IMR-90 (cell line): ENCODE measurements at regions not wholly inside any gene's neighbourhood (a gene's known extent, or its start where the extent isn't known, plus 50 kb on each side); places are given as distances from the start of the nearest gene placed in this dataset.

ENCODE experiments used
- ATAC-seq: fragments of 200-7000 bp; cut with Tn5 transposase; 2 replicates; pipeline ENCODE4 v1.9.1; 2020; ENCODE audit warnings: low read depth, mild to moderate bottlenecking, moderate library complexity
- BruUV-seq: library from RNA; stranded (reverse); fragments of 400-500 nt; replicated peaks from 2 replicates; lab custom pipeline; 2021; lab: Mats Ljungman, UMichigan
- CTCF ChIA-PET: fragments of 300-600 bp; formaldehyde crosslinking; extraction: SDS; loops from one replicate; lab custom pipeline; 2021; ENCODE audit warnings: antibody characterized with exemption; lab: Yijun Ruan, JAX
- POLR2A ChIA-PET: fragments of 300-600 bp; sonication (Branson Sonifier 250); formaldehyde crosslinking; loops from one replicate; lab custom pipeline; 2022; ENCODE audit warnings: antibody characterized with exemption; ENCODE audit not compliant: unreplicated experiment; lab: Charles Lee
- DNase-seq: peaks from one replicate; pipeline ENCODE4 v3.0.0; 2013
- H2AFZ ChIP-seq: replicated peaks from 2 replicates; pipeline ENCODE3; 2013; ENCODE audit warnings: low read length, mild to moderate bottlenecking; ENCODE audit not compliant: poor library complexity
- H2AK5ac ChIP-seq: 2 replicates; pipeline ENCODE4 v1.6.1; 2013; ENCODE audit warnings: low read depth, low read length, inconsistent platforms
- H2AK9ac ChIP-seq: replicated peaks from 2 replicates; pipeline ENCODE3; 2013; ENCODE audit warnings: mild to moderate bottlenecking, low read depth, low read length, moderate library complexity; ENCODE audit not compliant: poor library complexity
- H2BK120ac ChIP-seq: 2 replicates; pipeline ENCODE4 v1.6.1; 2013; ENCODE audit warnings: low read depth, low read length, inconsistent platforms
- H2BK15ac ChIP-seq: 3 replicates; pipeline ENCODE4 v1.6.1; 2013; ENCODE audit warnings: low read depth, low read length, inconsistent platforms
- H2BK20ac ChIP-seq: 2 replicates; pipeline ENCODE4 v1.6.1; 2013; ENCODE audit warnings: low read depth, mild to moderate bottlenecking, inconsistent platforms, low read length, moderate library complexity
- H2BK5ac ChIP-seq: 2 replicates; pipeline ENCODE4 v1.6.1; 2013; ENCODE audit warnings: mild to moderate bottlenecking, low read depth, low read length, inconsistent platforms; ENCODE audit not compliant: poor library complexity, severe bottlenecking
- H3K14ac ChIP-seq: replicated peaks from 2 replicates; pipeline ENCODE4 v1.6.1; 2013; ENCODE audit warnings: low read depth, low read length, inconsistent platforms
- H3K18ac ChIP-seq: 2 replicates; pipeline ENCODE4 v1.6.1; 2013; ENCODE audit warnings: low read depth, low read length, control low read depth
- H3K23ac ChIP-seq: 2 replicates; pipeline ENCODE4 v1.6.1; 2013; ENCODE audit warnings: low read depth, low read length, inconsistent platforms
- H3K27ac ChIP-seq: 2 replicates; pipeline ENCODE4 v1.5.1; 2013; ENCODE audit warnings: mild to moderate bottlenecking, control low read depth, low read length; ENCODE audit not compliant: insufficient read depth
- H3K27me3 ChIP-seq: 2 replicates; pipeline ENCODE4 v1.6.1; 2013; ENCODE audit warnings: low read length; ENCODE audit not compliant: control insufficient read depth, insufficient read depth
- H3K36me3 ChIP-seq: 2 replicates; pipeline ENCODE4 v1.6.1; 2013; ENCODE audit warnings: low read length, mixed read lengths; ENCODE audit not compliant: control insufficient read depth, insufficient read depth
- H3K4ac ChIP-seq: 2 replicates; pipeline ENCODE4 v1.6.1; 2013; ENCODE audit warnings: low read depth, low read length, inconsistent platforms
- H3K4me1 ChIP-seq: 2 replicates; pipeline ENCODE4 v1.6.1; 2013; ENCODE audit warnings: low read length, mixed read lengths; ENCODE audit not compliant: control insufficient read depth, insufficient read depth
- H3K4me2 ChIP-seq: 2 replicates; pipeline ENCODE4 v1.6.1; 2013; ENCODE audit warnings: low read depth, mild to moderate bottlenecking, control low read depth, low read length, moderate library complexity
- H3K4me3 ChIP-seq: 2 replicates; pipeline ENCODE4 v1.5.1; 2013; ENCODE audit warnings: low read depth, mild to moderate bottlenecking, control low read depth, low read length, moderate library complexity; ENCODE audit not compliant: insufficient read depth
- H3K56ac ChIP-seq: 2 replicates; pipeline ENCODE4 v1.6.1; 2013; ENCODE audit warnings: low read length, inconsistent platforms; ENCODE audit not compliant: insufficient read depth; ENCODE audit errors: extremely low read depth
- H3K79me1 ChIP-seq, 2 experiments: 2 replicates each; pipeline ENCODE4 v1.6.1; 2013; ENCODE audit warnings: low read length in 2 of 2, inconsistent platforms in 1 of 2, low read depth in 1 of 2
- H3K9ac ChIP-seq: 2 replicates; pipeline ENCODE4 v1.6.1; 2013; ENCODE audit warnings: low read depth, low read length, control low read depth
- H3K9me1 ChIP-seq: 2 replicates; pipeline ENCODE4 v1.6.1; 2013; ENCODE audit warnings: low read length, inconsistent platforms; ENCODE audit not compliant: insufficient read depth
- H3K9me3 ChIP-seq: 2 replicates; pipeline ENCODE4 v1.6.1; 2013; ENCODE audit warnings: low read length; ENCODE audit not compliant: control insufficient read depth, insufficient read depth
- H4K20me1 ChIP-seq: 2 replicates; pipeline ENCODE4 v1.6.1; 2013; ENCODE audit warnings: low read length, inconsistent platforms; ENCODE audit not compliant: insufficient read depth
- H4K5ac ChIP-seq: 2 replicates; pipeline ENCODE4 v1.6.1; 2013; ENCODE audit warnings: mild to moderate bottlenecking, low read depth, low read length, control low read depth
- H4K8ac ChIP-seq, 2 experiments: 2 replicates each; pipeline ENCODE4 v1.6.1; 2013; ENCODE audit warnings: low read depth in 2 of 2, low read length in 2 of 2, control low read depth in 1 of 2, inconsistent platforms in 1 of 2
- H4K91ac ChIP-seq: 2 replicates; pipeline ENCODE4 v1.6.1; 2013; ENCODE audit warnings: low read depth, low read length, inconsistent platforms; ENCODE audit not compliant: insufficient read depth
- BHLHE40 ChIP-seq: fragments of 150-350 bp; IDR thresholded peaks from 2 replicates; pipeline ENCODE4 v1.6.1; 2016; ENCODE audit warnings: mild to moderate bottlenecking, low read depth, low read length
- CEBPB ChIP-seq: IDR thresholded peaks from 2 replicates; pipeline ENCODE4 v1.6.1; 2012; ENCODE audit warnings: low read depth, low read length, improper control_type of control experiment
- CHD1 ChIP-seq: IDR thresholded peaks from 2 replicates; pipeline ENCODE4 v1.6.1; 2012; ENCODE audit warnings: low read depth, low read length, improper control_type of control experiment
- CTCF ChIP-seq: conservative IDR thresholded peaks from 2 replicates; pipeline ENCODE4 v1.5.1; 2012; ENCODE audit warnings: mild to moderate bottlenecking, low read depth, low read length, improper control_type of control experiment
- FOS ChIP-seq: fragments of 150-350 bp; IDR thresholded peaks from 2 replicates; pipeline ENCODE4 v1.6.1; 2016; ENCODE audit warnings: low read depth, low read length
- MAFK ChIP-seq: IDR thresholded peaks from 2 replicates; pipeline ENCODE4 v1.6.1; 2012; ENCODE audit warnings: low read depth, low read length, improper control_type of control experiment
- MAZ ChIP-seq: IDR thresholded peaks from 2 replicates; pipeline ENCODE4 v1.6.1; 2012; ENCODE audit warnings: low read depth, mild to moderate bottlenecking, low read length, improper control_type of control experiment, moderate library complexity, borderline replicate concordance
- NFE2L2 ChIP-seq: fragments of 150-350 bp; IDR thresholded peaks from 2 replicates; pipeline ENCODE4 v1.6.1; 2016; ENCODE audit warnings: low read depth, mild to moderate bottlenecking, low read length
- POLR2A ChIP-seq: IDR thresholded peaks from 2 replicates; pipeline ENCODE4 v1.6.1; 2012; ENCODE audit warnings: mild to moderate bottlenecking, low read depth, low read length
- RAD21 ChIP-seq: IDR thresholded peaks from 2 replicates; pipeline ENCODE4 v1.6.1; 2012; ENCODE audit warnings: low read length, improper control_type of control experiment
- RCOR1 ChIP-seq: IDR thresholded peaks from 2 replicates; pipeline ENCODE4 v1.6.1; 2012; ENCODE audit warnings: mild to moderate bottlenecking, low read length, improper control_type of control experiment; ENCODE audit not compliant: insufficient replicate concordance
- RFX5 ChIP-seq: IDR thresholded peaks from 2 replicates; pipeline ENCODE4 v1.8.0; 2012; ENCODE audit warnings: low read depth, mild to moderate bottlenecking, low read length, moderate library complexity
- SMC3 ChIP-seq: fragments of 150-350 bp; IDR thresholded peaks from 2 replicates; pipeline ENCODE4 v1.6.1; 2016; ENCODE audit warnings: low read depth, mild to moderate bottlenecking, antibody characterized with exemption, low read length, moderate library complexity
- USF2 ChIP-seq: fragments of 150-350 bp; IDR thresholded peaks from 2 replicates; pipeline ENCODE4 v1.6.1; 2017; ENCODE audit warnings: mild to moderate bottlenecking, antibody characterized with exemption, low read length, low read depth
- WGBS, 2 experiments: methylation state at CpG; one replicate each; pipeline versions ENCODE4 v1.1.5 to v1.1.7; 2013; ENCODE audit warnings: missing lambda C conversion rate in 2 of 2; ENCODE audit not compliant: insufficient read length in 1 of 2; ENCODE audit errors: extremely low coverage in 2 of 2; 5-methylcytosine and 5-hydroxymethylcytosine counted together
- dilution Hi-C: fragments of 300-500 bp; cut with HindIII; formaldehyde crosslinking; loops from one replicate; pipeline ENCODE4 v1.14.3; 2018; ENCODE audit warnings: low sequenced_read_pairs; ENCODE audit not compliant: unreplicated experiment
- in situ Hi-C: fragments of 300-500 bp; cut with MboI; formaldehyde crosslinking; loops from 3 replicates; pipeline ENCODE4 v1.14.3; 2019; ENCODE audit warnings: low sequenced_read_pairs, inconsistent platforms, mixed read lengths
- intact Hi-C: fragments of 100-400 bp; cut with micrococcal nuclease; formaldehyde crosslinking; loops from 2 replicates; pipeline ENCODE4 v1.10.0; 2022

DNA sequence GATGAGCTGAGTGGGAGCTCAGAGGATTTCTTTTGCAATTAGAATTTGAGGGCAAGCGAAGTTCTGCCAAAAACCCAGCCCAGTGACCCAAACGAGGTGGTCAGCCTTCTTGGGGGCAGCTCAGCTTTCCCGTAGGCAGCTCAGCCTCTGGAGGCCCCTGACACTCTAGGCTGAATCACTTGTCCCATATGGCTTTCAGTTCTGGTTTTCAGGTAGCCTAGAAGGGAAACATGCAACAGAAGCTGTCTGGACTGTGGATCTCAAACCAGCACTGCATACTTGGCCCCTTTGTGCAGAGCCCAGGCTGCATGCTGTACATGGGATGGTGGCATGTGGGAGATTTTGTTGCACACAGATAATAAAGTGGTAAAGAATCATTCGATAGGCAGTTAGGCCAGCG is 322.8 kb downstream of the ANKRD30A start:
- Histone ChIP-seq H3K9me1 (no peaks in the 10 kb centered on the region), H4K5ac (no peak overlapping the region), H3K9me3 (peaks cover 11% of the 10 kb centered on the region; the same call in 1 of the 2 replicates), H3K18ac (no peak overlapping the region), H2BK15ac (no peak overlapping the region), H3K14ac (no peak overlapping the region), H3K23ac (no peak overlapping the region), H3K27ac (no peak overlapping the region), H2BK20ac (no peak overlapping the region), H3K36me3 (no peaks in the 10 kb centered on the region), H2BK5ac (no peak overlapping the region), H4K8ac (no peak overlapping the region), H3K56ac (no peak overlapping the region), H3K4ac (no peak overlapping the region), H2AK5ac (no peak overlapping the region), H4K20me1 (no peaks in the 10 kb centered on the region), H2BK120ac (no peak overlapping the region), H3K27me3 (no peaks in the 10 kb centered on the region), H3K9ac (no peak overlapping the region), H2AFZ (no peak overlapping the region), H3K4me2 (no peak overlapping the region), H3K4me3 (no peak overlapping the region), H4K91ac (no peak overlapping the region), H3K4me1 (no peaks in the 10 kb centered on the region), H2AK9ac (no peak overlapping the region), H3K79me1 (no peaks in the 10 kb centered on the region)
- dilution Hi-C loops (no loop called here), intact Hi-C loops (no loop called here), in situ Hi-C loops (no loop called here)
- DNase-seq (no peak), ATAC-seq (no peak)
- CTCF ChIA-PET: no interaction called here
- 20% methylated on average over 1 of the region's 5 CpGs; no CpG with 5 or more reads in 1 of the 2 experiments for WGBS, 2 experiments
- BruUV-seq: no TSS peak
- TF ChIP-seq FOS (no peak), POLR2A (no peak), MAFK (no peak), RAD21 (no peak), USF2 (no peak), RFX5 (no peak), MAZ (no peak), BHLHE40 (no peak), NFE2L2 (no peak), CEBPB (no peak), CHD1 (no peak), CTCF (no peak), SMC3 (no peak), RCOR1 (no peak)
- POLR2A ChIA-PET: no interaction called here
